Renal pelvis (tissue), 1 donor: ENCODE measurements at regions not wholly inside any gene's neighbourhood (a gene's known extent, or its start where the extent isn't known, plus 50 kb on each side); places are given as distances from the start of the nearest gene placed in this dataset.
"Not testable (repeated sequence)": the region's sequence is repeated elsewhere in the genome, so short reads cannot be mapped to it uniquely, and the experiment has no call there.

Experiments used
- DNase-seq: peaks from one replicate; pipeline ENCODE4 v3.0.0-alpha.2; 2013

GRCh38 chr3:81853431-81853830 lies 92.0 kb upstream of the GBE1 start:
- DNase-seq = no peak

- no peak for DNase-seq
These were observed 89.7 kb upstream of the GBE1 start for GRCh38 chr3:81851176-81851575.

GRCh38 chr3:81846988-81847387 lies 85.5 kb upstream of the GBE1 start:
- no peak for DNase-seq

GRCh38 chr3:81841540-81841939 lies 80.1 kb upstream of the GBE1 start:
- DNase-seq = no peak

- no peak for DNase-seq
These were observed 78.2 kb upstream of the GBE1 start for GRCh38 chr3:81839504-81840094.

- no peak for DNase-seq
These were observed 77.0 kb upstream of the GBE1 start for GRCh38 chr3:81838457-81838856.

GRCh38 chr3:81837071-81837593 lies 75.7 kb upstream of the GBE1 start:
- no peak for DNase-seq

GRCh38 chr3:81829937-81830336 lies 68.5 kb upstream of the GBE1 start:
- no peak for DNase-seq

- not testable (repeated sequence) for DNase-seq
These were observed 67.8 kb upstream of the GBE1 start for GRCh38 chr3:81829272-81829671.

GRCh38 chr3:81823882-81824395 lies 62.5 kb upstream of the GBE1 start:
- peak; percentile 44 for DNase-seq

- DNase-seq = no peak
These were observed 61.6 kb upstream of the GBE1 start for GRCh38 chr3:81823086-81823485.

GRCh38 chr3:81816473-81817250 lies 55.2 kb upstream of the GBE1 start:
- peak; percentile 82 for DNase-seq

- not testable (repeated sequence) for DNase-seq
These were observed 50.7 kb upstream of the GBE1 start for GRCh38 chr3:81812098-81812497.
